HEK293 (cell line): ENCODE measurements at regions not wholly inside any gene's neighbourhood (a gene's known extent, or its start where the extent isn't known, plus 50 kb on each side); places are given as distances from the start of the nearest gene placed in this dataset.

ENCODE experiments used
- CTCF ChIA-PET: fragments of 350-600 bp; formaldehyde crosslinking; extraction: SDS; loops from one replicate; lab custom pipeline; 2021; ENCODE audit warnings: antibody characterized with exemption; lab: Yijun Ruan, JAX
- POLR2A ChIA-PET: fragments of 300-600 bp; formaldehyde crosslinking; extraction: SDS; loops from one replicate; lab custom pipeline; 2020; ENCODE audit warnings: antibody characterized with exemption, inconsistent platforms; lab: Yijun Ruan, JAX
- H3K27ac ChIP-seq: fragments of 200-500 bp; sonication (Bioruptor generic); 2 replicates; pipeline ENCODE4 v1.5.1; 2014; ENCODE audit warnings: low read depth, low read length, control low read depth, inconsistent platforms; ENCODE audit errors: extremely low read depth
- H3K36me3 ChIP-seq, 2 experiments: fragments of 200-500 bp in 1 of 2; sonication (Bioruptor generic) in 1 of 2; 1 replicate in 1 of 2; 2 replicates in 1 of 2; pipeline ENCODE4 v1.5.1; 2014 to 2017; ENCODE audit warnings: inconsistent platforms in 2 of 2, low read length in 2 of 2; ENCODE audit not compliant: control insufficient read depth in 2 of 2, insufficient read depth in 1 of 2
- H3K4me1 ChIP-seq: fragments of 200-500 bp; sonication (Bioruptor generic); 2 replicates; pipeline ENCODE4 v1.5.1; 2014; ENCODE audit warnings: mild to moderate bottlenecking, low read length, inconsistent platforms; ENCODE audit not compliant: control insufficient read depth, insufficient read depth
- H3K4me3 ChIP-seq: 2 replicates; pipeline ENCODE4 v1.5.1; 2011; ENCODE audit warnings: low read depth, mild to moderate bottlenecking, control low read depth, low read length, moderate library complexity
- H3K9me3 ChIP-seq: fragments of 200-500 bp; sonication (Bioruptor generic); 2 replicates; pipeline ENCODE4 v1.5.1; 2014; ENCODE audit warnings: low read depth, low read length, inconsistent platforms; ENCODE audit not compliant: control insufficient read depth, insufficient read depth
- KLF8 ChIP-seq: fragments of 450-650 bp; formaldehyde crosslinking; IDR thresholded peaks from 2 replicates; pipeline ENCODE4 v1.5.1; 2016; ENCODE audit warnings: missing biosample characterization, missing genetic modification characterization
- SETDB1 ChIP-seq: IDR thresholded peaks from one replicate; pipeline ENCODE4 v1.6.1; 2017; ENCODE audit warnings: mild to moderate bottlenecking, low read length, moderate library complexity, mixed read lengths; ENCODE audit not compliant: insufficient read length
- TRIM28 ChIP-seq: IDR thresholded peaks from 2 replicates; pipeline ENCODE4 v1.6.1; 2011; ENCODE audit warnings: low read length, control low read depth, borderline replicate concordance
- ZNF132 ChIP-seq: fragments of 450-650 bp; formaldehyde crosslinking; IDR thresholded peaks from 2 replicates; pipeline ENCODE4 v1.5.1; 2017; ENCODE audit warnings: missing biosample characterization, missing genetic modification characterization, borderline replicate concordance
- ZNF155 ChIP-seq: fragments of 450-650 bp; formaldehyde crosslinking; IDR thresholded peaks from 2 replicates; pipeline ENCODE4 v1.5.1; 2016; ENCODE audit warnings: missing biosample characterization, missing genetic modification characterization
- ZNF169 ChIP-seq: fragments of 450-650 bp; formaldehyde crosslinking; IDR thresholded peaks from 2 replicates; pipeline ENCODE4 v1.5.1; 2016; ENCODE audit warnings: missing biosample characterization, missing genetic modification characterization
- ZNF223 ChIP-seq: fragments of 450-650 bp; formaldehyde crosslinking; IDR thresholded peaks from 2 replicates; pipeline ENCODE4 v1.5.1; 2016; ENCODE audit warnings: missing biosample characterization, missing genetic modification characterization
- ZNF292 ChIP-seq: fragments of 450-650 bp; formaldehyde crosslinking; IDR thresholded peaks from 2 replicates; pipeline ENCODE4 v1.5.1; 2016; ENCODE audit warnings: low read depth, missing biosample characterization, missing genetic modification characterization, borderline replicate concordance
- ZNF350 ChIP-seq: fragments of 450-650 bp; formaldehyde crosslinking; IDR thresholded peaks from 2 replicates; pipeline ENCODE4 v1.5.0; 2017; ENCODE audit warnings: missing biosample characterization, mild to moderate bottlenecking, missing genetic modification characterization
- ZNF48 ChIP-seq: fragments of 450-650 bp; formaldehyde crosslinking; IDR thresholded peaks from 2 replicates; pipeline ENCODE4 v1.5.1; 2016; ENCODE audit warnings: missing biosample characterization, missing genetic modification characterization
- ZNF501 ChIP-seq: fragments of 450-650 bp; formaldehyde crosslinking; IDR thresholded peaks from 2 replicates; pipeline ENCODE4 v1.5.1; 2016; ENCODE audit warnings: missing biosample characterization, missing genetic modification characterization
- ZNF624 ChIP-seq: fragments of 450-650 bp; formaldehyde crosslinking; IDR thresholded peaks from 2 replicates; pipeline ENCODE4 v1.5.1; 2017; ENCODE audit warnings: missing biosample characterization, missing genetic modification characterization
- ZNF670 ChIP-seq: fragments of 450-650 bp; formaldehyde crosslinking; IDR thresholded peaks from 2 replicates; pipeline ENCODE4 v1.5.1; 2016; ENCODE audit warnings: missing biosample characterization, missing genetic modification characterization, low read depth
- ZNF707 ChIP-seq: fragments of 450-650 bp; formaldehyde crosslinking; IDR thresholded peaks from 2 replicates; pipeline ENCODE4 v1.5.1; 2016; ENCODE audit warnings: missing biosample characterization, missing genetic modification characterization
- ZNF843 ChIP-seq: fragments of 450-650 bp; formaldehyde crosslinking; IDR thresholded peaks from 2 replicates; pipeline ENCODE4 v1.5.1; 2016; ENCODE audit warnings: missing biosample characterization, missing genetic modification characterization
- TF ChIP-seq, protein P1 (sequence below): fragments of 450-650 bp; formaldehyde crosslinking; IDR thresholded peaks from 2 replicates; pipeline ENCODE4 v1.5.1; 2016; ENCODE audit warnings: missing biosample characterization, missing genetic modification characterization
- TF ChIP-seq, protein P2 (sequence below): fragments of 450-650 bp; formaldehyde crosslinking; IDR thresholded peaks from 2 replicates; pipeline ENCODE4 v1.5.1; 2016; ENCODE audit warnings: missing biosample characterization, missing genetic modification characterization
- TF ChIP-seq, protein P3 (sequence below): fragments of 450-650 bp; formaldehyde crosslinking; IDR thresholded peaks from 2 replicates; pipeline ENCODE4 v1.5.1; 2016; ENCODE audit warnings: missing biosample characterization, missing genetic modification characterization, borderline replicate concordance
- TF ChIP-seq, protein P4 (sequence below): fragments of 450-650 bp; formaldehyde crosslinking; IDR thresholded peaks from 2 replicates; pipeline ENCODE4 v1.5.1; 2016; ENCODE audit warnings: missing biosample characterization, missing genetic modification characterization
- TF ChIP-seq, protein P5 (sequence below): fragments of 450-650 bp; formaldehyde crosslinking; IDR thresholded peaks from 2 replicates; pipeline ENCODE4 v1.5.1; 2016; ENCODE audit warnings: missing biosample characterization, missing genetic modification characterization

DNA sequence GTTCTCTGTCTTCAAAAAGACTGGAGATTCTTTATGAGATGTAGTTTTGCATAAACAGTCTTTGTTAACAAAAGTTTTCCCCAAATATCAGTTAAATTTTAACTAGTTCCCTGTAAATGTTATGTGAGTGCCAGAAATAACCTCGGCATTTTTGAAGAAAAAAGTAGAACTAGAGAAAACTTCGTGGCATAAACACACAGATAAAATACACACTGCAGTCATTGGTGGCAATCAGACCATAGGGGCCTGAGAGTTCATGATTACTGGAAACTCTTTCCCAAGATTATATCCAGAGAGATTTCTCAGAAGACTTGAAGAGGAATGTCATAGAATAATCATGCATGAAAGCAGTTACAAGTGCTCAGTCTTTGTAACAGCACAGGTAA lies 190.0 kb downstream of the MZT1 start:
- CTCF ChIA-PET: no interaction called here
- POLR2A ChIA-PET: no interaction called here
- no peak overlapping the region for H3K4me3 ChIP-seq

DNA sequence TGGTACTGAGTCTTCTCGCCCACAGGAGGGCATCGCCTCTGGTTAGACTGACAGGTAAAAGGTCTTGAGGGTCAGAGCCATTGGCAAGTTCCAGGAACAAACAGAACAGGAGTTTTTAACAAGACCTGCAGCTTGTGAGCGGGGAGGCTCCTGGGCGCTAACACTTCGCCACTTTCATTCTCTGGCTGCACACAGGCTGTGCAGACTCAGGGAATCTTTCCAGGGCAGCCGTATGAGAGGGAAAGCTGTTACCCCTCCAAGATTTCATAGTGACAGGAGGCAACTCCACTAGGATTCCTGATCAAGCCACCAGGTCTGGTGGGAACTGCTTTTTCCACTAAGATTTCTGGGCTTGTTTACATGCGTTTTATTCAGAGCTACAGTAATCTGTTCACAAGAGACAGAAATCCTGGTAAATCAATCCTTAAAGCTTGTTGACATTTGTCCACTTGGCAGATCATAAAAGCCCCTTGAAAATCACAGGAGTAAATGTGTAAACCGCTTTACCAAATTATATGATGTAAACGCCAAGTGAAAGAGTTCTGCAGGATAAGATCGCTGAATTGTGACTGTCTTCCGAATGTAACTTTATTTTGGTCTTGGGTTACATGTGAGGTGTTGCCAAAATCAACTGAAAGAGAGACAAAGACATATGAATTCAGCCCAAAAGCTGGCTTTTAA lies 190.6 kb downstream of the MZT1 start:
- Histone ChIP-seq H3K9me3 (no peaks in the 10 kb centered on the region), H3K27ac (no peak overlapping the region), H3K36me3 (no peaks in the 10 kb centered on the region), H3K4me1 (no peaks in the 10 kb centered on the region), H3K4me3 (no peak overlapping the region)
- ChIA-PET POLR2A (no interaction called here), CTCF (interaction anchor here (0.6 kb wide), 1 partner anchor 107 kb away, joined by 3 read pairs; no protein-coding TSS in a partner anchor)
- TF ChIP-seq, protein P1, sequence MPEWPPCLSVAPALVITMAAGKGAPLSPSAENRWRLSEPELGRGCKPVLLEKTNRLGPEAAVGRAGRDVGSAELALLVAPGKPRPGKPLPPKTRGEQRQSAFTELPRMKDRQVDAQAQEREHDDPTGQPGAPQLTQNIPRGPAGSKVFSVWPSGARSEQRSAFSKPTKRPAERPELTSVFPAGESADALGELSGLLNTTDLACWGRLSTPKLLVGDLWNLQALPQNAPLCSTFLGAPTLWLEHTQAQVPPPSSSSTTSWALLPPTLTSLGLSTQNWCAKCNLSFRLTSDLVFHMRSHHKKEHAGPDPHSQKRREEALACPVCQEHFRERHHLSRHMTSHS (tag by site-specific recombination): no peak
- 0 out of 2 replicates have a peak, but pooled peaks have one; percentile 53 for TF ChIP-seq TRIM28

More for the DNA sequence above, 190.0 kb downstream of the MZT1 start:
- Histone ChIP-seq H3K4me1 (no peaks in the 10 kb centered on the region), H3K9me3 (no peaks in the 10 kb centered on the region), H3K36me3 (no peaks in the 10 kb centered on the region), H3K27ac (no peak overlapping the region)
- TF ChIP-seq ZNF169 (tag by site-specific recombination): no peak
- no peak for TF ChIP-seq ZNF132 (tag by site-specific recombination)
- no peak for TF ChIP-seq ZNF501 (tag by site-specific recombination)
- no peak for TF ChIP-seq ZNF223 (tag by site-specific recombination)
- TF ChIP-seq, protein P2, sequence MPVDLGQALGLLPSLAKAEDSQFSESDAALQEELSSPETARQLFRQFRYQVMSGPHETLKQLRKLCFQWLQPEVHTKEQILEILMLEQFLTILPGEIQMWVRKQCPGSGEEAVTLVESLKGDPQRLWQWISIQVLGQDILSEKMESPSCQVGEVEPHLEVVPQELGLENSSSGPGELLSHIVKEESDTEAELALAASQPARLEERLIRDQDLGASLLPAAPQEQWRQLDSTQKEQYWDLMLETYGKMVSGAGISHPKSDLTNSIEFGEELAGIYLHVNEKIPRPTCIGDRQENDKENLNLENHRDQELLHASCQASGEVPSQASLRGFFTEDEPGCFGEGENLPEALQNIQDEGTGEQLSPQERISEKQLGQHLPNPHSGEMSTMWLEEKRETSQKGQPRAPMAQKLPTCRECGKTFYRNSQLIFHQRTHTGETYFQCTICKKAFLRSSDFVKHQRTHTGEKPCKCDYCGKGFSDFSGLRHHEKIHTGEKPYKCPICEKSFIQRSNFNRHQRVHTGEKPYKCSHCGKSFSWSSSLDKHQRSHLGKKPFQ (tag by site-specific recombination): no peak
- TF ChIP-seq, protein P3, sequence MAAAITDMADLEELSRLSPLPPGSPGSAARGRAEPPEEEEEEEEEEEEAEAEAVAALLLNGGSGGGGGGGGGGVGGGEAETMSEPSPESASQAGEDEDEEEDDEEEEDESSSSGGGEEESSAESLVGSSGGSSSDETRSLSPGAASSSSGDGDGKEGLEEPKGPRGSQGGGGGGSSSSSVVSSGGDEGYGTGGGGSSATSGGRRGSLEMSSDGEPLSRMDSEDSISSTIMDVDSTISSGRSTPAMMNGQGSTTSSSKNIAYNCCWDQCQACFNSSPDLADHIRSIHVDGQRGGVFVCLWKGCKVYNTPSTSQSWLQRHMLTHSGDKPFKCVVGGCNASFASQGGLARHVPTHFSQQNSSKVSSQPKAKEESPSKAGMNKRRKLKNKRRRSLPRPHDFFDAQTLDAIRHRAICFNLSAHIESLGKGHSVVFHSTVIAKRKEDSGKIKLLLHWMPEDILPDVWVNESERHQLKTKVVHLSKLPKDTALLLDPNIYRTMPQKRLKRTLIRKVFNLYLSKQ (tag by site-specific recombination): no peak

DNA sequence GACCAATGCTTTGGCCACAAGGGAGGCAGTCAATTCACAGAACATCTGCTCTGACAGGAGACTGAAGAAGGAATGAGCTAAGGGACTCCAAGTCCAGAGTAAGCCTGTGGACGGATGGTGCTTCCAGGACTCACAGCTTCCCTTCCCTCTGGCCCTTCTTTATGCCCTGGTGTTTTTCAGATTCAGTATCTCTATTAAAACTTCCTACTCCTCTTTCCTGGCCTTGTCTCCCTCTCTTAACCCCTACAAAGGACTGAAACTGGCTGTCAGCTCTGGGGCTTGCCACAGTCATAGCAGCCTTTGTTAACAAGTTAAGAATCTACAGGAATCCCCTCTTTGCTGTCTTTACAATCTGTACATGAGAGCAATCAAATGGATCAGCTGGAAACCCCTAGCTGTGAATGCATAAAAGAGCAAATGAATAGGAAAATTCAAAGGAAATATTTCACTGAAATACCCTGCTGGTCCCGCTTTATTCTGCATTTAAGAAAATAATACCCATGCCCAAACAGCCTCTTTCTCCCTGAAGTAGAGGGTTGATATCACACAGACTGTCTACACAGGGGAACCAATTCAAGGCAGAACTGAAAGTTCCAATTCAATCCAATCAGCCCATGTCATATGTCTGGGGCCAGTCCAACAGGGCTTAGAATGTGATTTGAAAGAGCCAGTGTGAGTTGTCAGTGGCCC lies 192.3 kb downstream of the MZT1 start:
- CTCF ChIA-PET: interaction anchor here (0.6 kb wide), 2 partner anchors 66 to 1913 kb away, joined by 3 to 4 read pairs; no protein-coding TSS in a partner anchor
- Histone ChIP-seq H3K27ac (no peak overlapping the region), H3K4me3 (no peak overlapping the region), H3K36me3 (no peaks in the 10 kb centered on the region), H3K9me3 (no peaks in the 10 kb centered on the region), H3K4me1 (no peaks in the 10 kb centered on the region)
- POLR2A ChIA-PET: no interaction called here
- no peak for TF ChIP-seq KLF8 (tag by site-specific recombination)
- TF ChIP-seq ZNF670: no peak
- TF ChIP-seq, protein P1 (tag by site-specific recombination): no peak
- no peak for TF ChIP-seq ZNF155
- TF ChIP-seq ZNF350 (tag by site-specific recombination): no peak
- no peak for TF ChIP-seq SETDB1
- TF ChIP-seq, protein P4, sequence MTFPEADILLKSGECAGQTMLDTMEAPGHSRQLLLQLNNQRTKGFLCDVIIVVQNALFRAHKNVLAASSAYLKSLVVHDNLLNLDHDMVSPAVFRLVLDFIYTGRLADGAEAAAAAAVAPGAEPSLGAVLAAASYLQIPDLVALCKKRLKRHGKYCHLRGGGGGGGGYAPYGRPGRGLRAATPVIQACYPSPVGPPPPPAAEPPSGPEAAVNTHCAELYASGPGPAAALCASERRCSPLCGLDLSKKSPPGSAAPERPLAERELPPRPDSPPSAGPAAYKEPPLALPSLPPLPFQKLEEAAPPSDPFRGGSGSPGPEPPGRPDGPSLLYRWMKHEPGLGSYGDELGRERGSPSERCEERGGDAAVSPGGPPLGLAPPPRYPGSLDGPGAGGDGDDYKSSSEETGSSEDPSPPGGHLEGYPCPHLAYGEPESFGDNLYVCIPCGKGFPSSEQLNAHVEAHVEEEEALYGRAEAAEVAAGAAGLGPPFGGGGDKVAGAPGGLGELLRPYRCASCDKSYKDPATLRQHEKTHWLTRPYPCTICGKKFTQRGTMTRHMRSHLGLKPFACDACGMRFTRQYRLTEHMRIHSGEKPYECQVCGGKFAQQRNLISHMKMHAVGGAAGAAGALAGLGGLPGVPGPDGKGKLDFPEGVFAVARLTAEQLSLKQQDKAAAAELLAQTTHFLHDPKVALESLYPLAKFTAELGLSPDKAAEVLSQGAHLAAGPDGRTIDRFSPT (tag by site-specific recombination): no peak
- no peak for TF ChIP-seq ZNF624 (tag by site-specific recombination)
- TF ChIP-seq, protein P5, sequence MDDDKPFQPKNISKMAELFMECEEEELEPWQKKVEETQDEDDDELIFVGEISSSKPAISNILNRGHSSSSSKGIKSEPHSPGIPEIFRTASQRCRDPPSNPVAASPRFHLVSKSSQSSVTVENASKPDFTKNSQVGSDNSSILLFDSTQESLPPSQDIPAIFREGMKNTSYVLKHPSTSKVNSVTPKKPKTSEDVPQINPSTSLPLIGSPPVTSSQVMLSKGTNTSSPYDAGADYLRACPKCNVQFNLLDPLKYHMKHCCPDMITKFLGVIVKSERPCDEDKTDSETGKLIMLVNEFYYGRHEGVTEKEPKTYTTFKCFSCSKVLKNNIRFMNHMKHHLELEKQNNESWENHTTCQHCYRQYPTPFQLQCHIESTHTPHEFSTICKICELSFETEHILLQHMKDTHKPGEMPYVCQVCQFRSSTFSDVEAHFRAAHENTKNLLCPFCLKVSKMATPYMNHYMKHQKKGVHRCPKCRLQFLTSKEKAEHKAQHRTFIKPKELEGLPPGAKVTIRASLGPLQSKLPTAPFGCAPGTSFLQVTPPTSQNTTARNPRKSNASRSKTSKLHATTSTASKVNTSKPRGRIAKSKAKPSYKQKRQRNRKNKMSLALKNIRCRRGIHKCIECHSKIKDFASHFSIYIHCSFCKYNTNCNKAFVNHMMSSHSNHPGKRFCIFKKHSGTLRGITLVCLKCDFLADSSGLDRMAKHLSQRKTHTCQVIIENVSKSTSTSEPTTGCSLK (tag by site-specific recombination): no peak
- no peak for TF ChIP-seq ZNF48 (tag by site-specific recombination)
- no peak for TF ChIP-seq ZNF169 (tag by site-specific recombination)
- TF ChIP-seq ZNF707 (tag by site-specific recombination): no peak
- TF ChIP-seq ZNF292 (tag by site-specific recombination): no peak
- no peak for TF ChIP-seq ZNF843 (tag by site-specific recombination)
